ENCODE measurements at regions not wholly inside any gene's neighbourhood (a gene's known extent, or its start where the extent isn't known, plus 50 kb on each side); places are given as distances from the start of the nearest gene placed in this dataset.

DNA sequence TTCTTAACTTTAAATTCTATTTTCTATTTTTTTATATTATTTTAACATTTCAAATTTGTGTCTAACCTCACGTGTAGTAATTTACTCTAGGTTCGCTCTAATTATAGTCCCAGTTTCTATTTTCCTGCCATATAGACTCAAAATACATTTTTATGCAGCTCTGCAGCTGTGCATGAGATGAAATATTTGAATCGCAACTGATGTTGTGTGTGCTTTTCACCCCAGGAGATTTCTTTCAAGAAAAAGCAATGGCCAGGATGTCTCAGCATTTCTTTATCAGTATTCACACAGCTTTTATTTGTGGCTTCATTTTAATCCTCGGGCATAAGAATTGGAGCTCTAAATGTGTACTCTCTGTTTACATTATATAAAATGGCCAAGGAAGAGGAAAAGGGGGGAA is 157.6 kb downstream of the HDGFL1 start:
- Mint-ChIP-seq H3K9me3 (ENCODE audit: unreplicated experiment) (peaks cover 14% of the 10 kb centered on the region), H3K36me3 (ENCODE audit: unreplicated experiment) (peaks cover 5% of the 10 kb centered on the region), H3K27me3 (ENCODE audit: unreplicated experiment) (no peaks in the 10 kb centered on the region), H3K4me1 (ENCODE audit: unreplicated experiment) (peaks cover 9% of the 10 kb centered on the region), H3K27ac (ENCODE audit: unreplicated experiment) (peak overlapping the region; percentile 56), H3K4me3 (ENCODE audit: unreplicated experiment) (no peak overlapping the region)
- no peak for DNase-seq (ENCODE audit: extremely low spot score, unreplicated experiment)
- TF ChIP-seq, protein P1, sequence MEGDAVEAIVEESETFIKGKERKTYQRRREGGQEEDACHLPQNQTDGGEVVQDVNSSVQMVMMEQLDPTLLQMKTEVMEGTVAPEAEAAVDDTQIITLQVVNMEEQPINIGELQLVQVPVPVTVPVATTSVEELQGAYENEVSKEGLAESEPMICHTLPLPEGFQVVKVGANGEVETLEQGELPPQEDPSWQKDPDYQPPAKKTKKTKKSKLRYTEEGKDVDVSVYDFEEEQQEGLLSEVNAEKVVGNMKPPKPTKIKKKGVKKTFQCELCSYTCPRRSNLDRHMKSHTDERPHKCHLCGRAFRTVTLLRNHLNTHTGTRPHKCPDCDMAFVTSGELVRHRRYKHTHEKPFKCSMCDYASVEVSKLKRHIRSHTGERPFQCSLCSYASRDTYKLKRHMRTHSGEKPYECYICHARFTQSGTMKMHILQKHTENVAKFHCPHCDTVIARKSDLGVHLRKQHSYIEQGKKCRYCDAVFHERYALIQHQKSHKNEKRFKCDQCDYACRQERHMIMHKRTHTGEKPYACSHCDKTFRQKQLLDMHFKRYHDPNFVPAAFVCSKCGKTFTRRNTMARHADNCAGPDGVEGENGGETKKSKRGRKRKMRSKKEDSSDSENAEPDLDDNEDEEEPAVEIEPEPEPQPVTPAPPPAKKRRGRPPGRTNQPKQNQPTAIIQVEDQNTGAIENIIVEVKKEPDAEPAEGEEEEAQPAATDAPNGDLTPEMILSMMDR (IDR thresholded peaks at IDR 0.05), result no peak

DNA sequence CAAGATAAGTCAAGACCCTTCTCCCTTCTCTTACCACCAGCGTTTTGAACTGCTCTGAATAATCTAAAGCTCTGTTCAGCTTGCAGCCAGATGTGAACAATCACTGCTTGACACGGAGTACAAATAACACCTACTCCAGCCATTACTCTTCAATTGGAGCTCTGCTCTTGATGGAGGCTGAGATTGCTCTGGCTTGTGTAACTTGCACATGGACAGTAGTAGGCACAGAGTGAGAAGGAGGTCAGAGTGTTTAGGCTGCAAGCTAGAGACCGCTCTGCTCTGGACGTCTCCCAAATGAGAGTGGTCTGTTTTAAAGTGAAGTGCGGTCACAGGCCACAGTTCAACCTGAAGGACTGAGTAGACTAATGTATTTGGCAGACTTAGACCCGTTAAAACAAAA is 158.3 kb downstream of the HDGFL1 start:
- peaks cover 5% of the 10 kb centered on the region for H3K36me3 Mint-ChIP-seq (ENCODE audit: unreplicated experiment)
- DNase-seq (ENCODE audit: extremely low spot score, unreplicated experiment), result no peak
- H3K4me3 Mint-ChIP-seq (ENCODE audit: unreplicated experiment), result no peak overlapping the region

DNA sequence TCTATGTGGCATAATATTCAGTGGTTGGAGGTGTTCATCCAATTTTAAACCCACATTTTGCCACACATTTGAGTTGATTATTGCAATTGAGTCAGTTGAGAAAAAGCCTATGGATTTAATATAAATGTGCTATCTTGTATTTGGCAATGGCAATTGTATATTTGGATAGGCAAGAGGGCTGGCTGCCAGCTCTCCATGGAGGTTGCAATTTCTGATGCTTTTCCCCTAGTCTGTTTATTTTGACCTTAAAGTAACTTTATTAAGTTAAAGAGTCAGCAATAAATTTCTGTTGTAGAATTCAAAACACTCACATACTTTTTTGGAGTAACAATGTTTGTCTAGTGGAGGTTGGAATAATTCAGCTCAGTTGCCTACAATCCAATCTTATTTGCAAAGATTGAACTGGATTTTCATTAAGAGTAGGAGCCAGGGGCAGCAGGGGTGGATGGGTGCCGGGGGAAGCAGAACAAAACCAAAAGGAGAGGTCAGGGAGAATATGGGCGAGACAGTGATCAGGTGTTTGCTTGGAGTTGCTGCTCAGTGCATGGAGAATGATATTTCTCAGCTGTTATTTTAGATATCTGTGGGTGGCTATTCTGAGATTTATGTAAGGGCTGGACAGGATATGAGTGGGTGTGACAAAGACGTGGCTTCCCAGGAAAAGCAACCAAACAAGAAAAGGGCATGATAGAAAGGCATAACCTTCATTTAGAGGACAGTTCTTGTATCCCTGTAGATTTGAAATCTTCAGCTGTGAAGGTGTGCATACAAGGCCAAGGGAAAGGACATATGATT is 163.0 kb downstream of the HDGFL1 start:
- Mint-ChIP-seq H3K27ac (ENCODE audit: unreplicated experiment) (peak overlapping the region; percentile 52), H3K4me3 (ENCODE audit: unreplicated experiment) (peak overlapping the region; percentile 16), H3K4me1 (ENCODE audit: unreplicated experiment) (peaks cover 19% of the 10 kb centered on the region), H3K36me3 (ENCODE audit: unreplicated experiment) (no peaks in the 10 kb centered on the region), H3K9me3 (ENCODE audit: unreplicated experiment) (no peaks in the 10 kb centered on the region), H3K27me3 (ENCODE audit: unreplicated experiment) (no peaks in the 10 kb centered on the region)
- TF ChIP-seq, protein P1 (IDR thresholded peaks at IDR 0.05), result no peak
- no peak for DNase-seq (ENCODE audit: extremely low spot score, unreplicated experiment)

More for the DNA sequence above, 158.3 kb downstream of the HDGFL1 start:
- TF ChIP-seq, protein P1 (IDR thresholded peaks at IDR 0.05), result no peak
- Mint-ChIP-seq H3K4me1 (ENCODE audit: unreplicated experiment) (peaks cover 17% of the 10 kb centered on the region), H3K9me3 (ENCODE audit: unreplicated experiment) (peaks cover 14% of the 10 kb centered on the region), H3K27ac (ENCODE audit: unreplicated experiment) (no peak overlapping the region), H3K27me3 (ENCODE audit: unreplicated experiment) (no peaks in the 10 kb centered on the region)

DNA sequence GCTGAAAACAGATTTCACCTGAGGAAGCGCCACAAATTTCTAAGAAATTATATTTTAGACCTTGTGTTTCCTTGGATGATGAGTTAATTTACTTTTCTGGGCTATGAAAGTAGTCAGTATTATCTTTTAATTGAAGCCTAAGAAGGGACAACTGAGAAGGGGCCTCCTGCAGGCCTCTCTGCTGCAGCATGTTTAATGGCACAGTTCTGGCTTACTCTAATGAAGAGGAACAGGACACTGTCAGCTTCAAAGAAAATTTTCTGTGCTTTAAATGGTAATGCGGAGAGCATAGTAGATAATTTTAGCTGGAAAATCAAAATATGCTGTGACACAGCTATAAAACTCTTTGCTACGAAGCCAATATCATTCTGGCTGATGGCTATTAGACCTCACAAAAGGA is 167.4 kb downstream of the HDGFL1 start:
- TF ChIP-seq, protein P1 (IDR thresholded peaks at IDR 0.05), result no peak
- DNase-seq (ENCODE audit: extremely low spot score, unreplicated experiment), result no peak
- Mint-ChIP-seq H3K27me3 (ENCODE audit: unreplicated experiment) (no peaks in the 10 kb centered on the region), H3K9me3 (ENCODE audit: unreplicated experiment) (no peaks in the 10 kb centered on the region), H3K4me3 (ENCODE audit: unreplicated experiment) (no peak overlapping the region), H3K4me1 (ENCODE audit: unreplicated experiment) (peaks cover 16% of the 10 kb centered on the region), H3K27ac (ENCODE audit: unreplicated experiment) (no peak overlapping the region), H3K36me3 (ENCODE audit: unreplicated experiment) (no peaks in the 10 kb centered on the region)

DNA sequence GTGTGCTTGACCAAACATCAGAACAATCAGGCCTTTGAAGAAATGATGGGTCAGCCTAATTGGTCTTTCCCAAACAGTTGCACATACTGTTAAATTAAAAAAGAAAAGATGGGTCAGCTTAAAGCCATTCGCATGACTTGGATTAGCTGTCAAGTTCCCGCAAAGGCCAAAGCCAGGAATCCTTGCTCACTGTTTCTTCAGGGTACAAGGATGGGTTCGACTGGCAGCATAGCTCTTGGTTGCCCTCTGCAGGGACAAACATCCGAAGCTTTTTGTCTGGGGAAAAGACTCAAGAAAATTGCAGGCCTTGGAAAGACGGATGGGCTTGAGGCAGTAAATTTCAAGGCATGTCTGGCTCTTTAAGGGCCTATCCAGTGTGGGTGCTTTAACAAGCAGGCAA is 168.0 kb downstream of the HDGFL1 start:
- Mint-ChIP-seq H3K36me3 (ENCODE audit: unreplicated experiment) (no peaks in the 10 kb centered on the region), H3K4me3 (ENCODE audit: unreplicated experiment) (no peak overlapping the region), H3K4me1 (ENCODE audit: unreplicated experiment) (peaks cover 10% of the 10 kb centered on the region), H3K27me3 (ENCODE audit: unreplicated experiment) (no peaks in the 10 kb centered on the region), H3K27ac (ENCODE audit: unreplicated experiment) (no peak overlapping the region), H3K9me3 (ENCODE audit: unreplicated experiment) (no peaks in the 10 kb centered on the region)
- no peak for DNase-seq (ENCODE audit: extremely low spot score, unreplicated experiment)
- TF ChIP-seq, protein P1 (IDR thresholded peaks at IDR 0.05), result peak; percentile 56

Data from osteocyte (in vitro differentiated cells).